ENCODE measurements at regions not wholly inside any gene's neighbourhood (a gene's known extent, or its start where the extent isn't known, plus 50 kb on each side); places are given as distances from the start of the nearest gene placed in this dataset.

DNA sequence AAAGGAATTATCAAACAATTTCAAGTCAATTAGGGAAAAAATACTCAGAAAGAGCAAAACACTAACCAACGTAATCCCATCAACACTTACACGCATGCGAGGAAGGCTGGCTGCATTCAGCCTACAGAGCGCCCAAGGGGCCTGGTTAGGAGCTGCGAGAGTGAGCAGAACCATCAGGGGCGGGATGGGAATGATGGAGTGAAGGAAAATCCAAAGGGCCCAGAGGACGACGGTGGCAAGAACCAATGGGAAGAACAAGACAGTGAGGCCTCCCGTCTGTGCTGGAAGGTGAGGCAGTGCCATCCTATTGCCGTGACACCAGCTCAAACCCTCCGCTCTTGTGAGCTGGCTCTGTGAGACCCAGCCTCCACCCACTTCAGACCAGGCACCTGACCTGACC lies 253.0 kb downstream of the IRS2 start:
- Mint-ChIP-seq H3K4me3 (no peak overlapping the region), H3K36me3 (no peaks in the 10 kb centered on the region), H3K9me3 (peaks cover 9% of the 10 kb centered on the region), H3K27ac (no peak overlapping the region), H3K27me3 (peaks cover 2% of the 10 kb centered on the region), H3K4me1 (no peaks in the 10 kb centered on the region)
- ATAC-seq (ENCODE audit: low read depth) (no peak), DNase-seq (ENCODE audit: low spot score in 2 of 2) (no peak)

GRCh38 chr13:109529964-109530363 lies 256.4 kb downstream of the IRS2 start:
- H3K27me3 Mint-ChIP-seq: no peaks in the 10 kb centered on the region
- H3K4me3 Mint-ChIP-seq: no peak overlapping the region
- no peaks in the 10 kb centered on the region for H3K4me1 Mint-ChIP-seq
- no peak overlapping the region for H3K27ac Mint-ChIP-seq
- H3K36me3 Mint-ChIP-seq: no peaks in the 10 kb centered on the region
- peaks cover 3% of the 10 kb centered on the region for H3K9me3 Mint-ChIP-seq
- DNase-seq (ENCODE audit: low spot score in 2 of 2) (no peak), ATAC-seq (ENCODE audit: low read depth) (no peak)

GRCh38 chr13:109521719-109522118 lies 264.7 kb downstream of the IRS2 start:
- H3K4me3 Mint-ChIP-seq: no peak overlapping the region

DNA sequence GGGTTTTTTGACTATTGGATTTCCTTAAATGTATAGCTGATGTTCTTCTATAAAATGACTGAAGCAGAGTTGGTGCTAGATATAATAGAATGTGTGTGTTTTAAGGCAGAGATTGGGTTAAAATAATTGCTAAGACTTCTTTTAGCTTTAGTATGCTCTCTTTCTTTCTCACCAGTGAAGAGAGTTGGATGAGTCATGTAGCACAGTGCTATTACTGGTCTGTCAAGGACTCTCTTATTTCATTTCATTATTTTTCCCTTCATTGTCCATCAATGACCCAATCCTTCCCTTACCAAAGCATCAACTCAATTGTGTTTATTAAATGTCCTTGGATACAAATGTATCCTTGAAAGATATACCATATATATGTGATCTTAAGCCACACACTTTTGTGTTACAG lies 268.9 kb downstream of the IRS2 start:
- H3K36me3 Mint-ChIP-seq: no peaks in the 10 kb centered on the region
- peaks cover 2% of the 10 kb centered on the region for H3K27me3 Mint-ChIP-seq
- peaks cover 3% of the 10 kb centered on the region for H3K9me3 Mint-ChIP-seq
- H3K4me3 Mint-ChIP-seq: no peak overlapping the region
- DNase-seq (ENCODE audit: low spot score in 2 of 2): no peak
- no peak overlapping the region for H3K27ac Mint-ChIP-seq
- H3K4me1 Mint-ChIP-seq: no peaks in the 10 kb centered on the region
- ATAC-seq (ENCODE audit: low read depth): no peak

More at GRCh38 chr13:109521719-109522118, 264.7 kb downstream of the IRS2 start:
- Mint-ChIP-seq H3K36me3 (no peaks in the 10 kb centered on the region), H3K27ac (no peak overlapping the region), H3K9me3 (no peaks in the 10 kb centered on the region), H3K4me1 (no peaks in the 10 kb centered on the region), H3K27me3 (no peaks in the 10 kb centered on the region)
- DNase-seq (ENCODE audit: low spot score in 2 of 2) (no peak), ATAC-seq (ENCODE audit: low read depth) (no peak)

GRCh38 chr13:109516186-109516585 lies 270.2 kb downstream of the IRS2 start:
- DNase-seq (ENCODE audit: low spot score in 2 of 2): no peak
- no peak overlapping the region for H3K4me3 Mint-ChIP-seq
- H3K27ac Mint-ChIP-seq: no peak overlapping the region
- H3K27me3 Mint-ChIP-seq: peaks cover 2% of the 10 kb centered on the region
- peaks cover 3% of the 10 kb centered on the region for H3K9me3 Mint-ChIP-seq
- ATAC-seq (ENCODE audit: low read depth): no peak
- H3K4me1 Mint-ChIP-seq: no peaks in the 10 kb centered on the region
- no peaks in the 10 kb centered on the region for H3K36me3 Mint-ChIP-seq

GRCh38 chr13:109510013-109510412 lies 276.4 kb downstream of the IRS2 start:
- no peaks in the 10 kb centered on the region for H3K4me1 Mint-ChIP-seq
- H3K9me3 Mint-ChIP-seq: peaks cover 4% of the 10 kb centered on the region
- ATAC-seq (ENCODE audit: low read depth): no peak
- no peak overlapping the region for H3K27ac Mint-ChIP-seq
- H3K4me3 Mint-ChIP-seq: no peak overlapping the region
- DNase-seq (ENCODE audit: low spot score in 2 of 2): no peak
- H3K27me3 Mint-ChIP-seq: peaks cover 2% of the 10 kb centered on the region
- H3K36me3 Mint-ChIP-seq: no peaks in the 10 kb centered on the region

- Mint-ChIP-seq H3K9me3 (peaks cover 4% of the 10 kb centered on the region), H3K27ac (no peak overlapping the region), H3K36me3 (no peaks in the 10 kb centered on the region), H3K4me1 (no peaks in the 10 kb centered on the region), H3K4me3 (no peak overlapping the region), H3K27me3 (peaks cover 2% of the 10 kb centered on the region)
- ATAC-seq (ENCODE audit: low read depth): no peak
- DNase-seq (ENCODE audit: low spot score in 2 of 2): no peak
Observed at GRCh38 chr13:109509154-109509900, 277.1 kb downstream of the IRS2 start.

GRCh38 chr13:109500146-109500773 lies 286.1 kb downstream of the IRS2 start:
- H3K27ac Mint-ChIP-seq: no peak overlapping the region

DNA sequence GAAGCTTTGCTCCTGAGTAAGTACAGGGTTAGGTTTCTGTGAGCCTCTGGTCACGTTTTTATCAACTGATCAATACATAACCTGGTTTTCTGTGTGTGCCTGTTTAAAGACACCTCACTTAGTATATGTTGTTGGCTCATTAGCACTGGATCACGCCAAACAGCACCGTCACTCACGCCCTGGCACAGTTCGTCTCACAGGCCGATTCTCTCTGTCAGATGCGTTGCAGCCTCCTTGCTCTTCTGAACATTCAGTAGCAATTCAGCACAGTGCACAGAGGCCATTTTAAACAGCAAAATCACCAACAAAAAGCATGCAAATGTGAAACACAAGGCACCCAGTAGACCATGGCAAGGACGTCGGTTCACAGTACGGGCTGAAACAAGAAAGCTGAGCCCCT lies 288.5 kb downstream of the IRS2 start:
- Mint-ChIP-seq H3K4me3 (no peak overlapping the region), H3K9me3 (peaks cover 2% of the 10 kb centered on the region), H3K4me1 (no peaks in the 10 kb centered on the region), H3K27me3 (no peaks in the 10 kb centered on the region), H3K27ac (no peak overlapping the region), H3K36me3 (no peaks in the 10 kb centered on the region)
- DNase-seq (ENCODE audit: low spot score in 2 of 2): no peak
- ATAC-seq (ENCODE audit: low read depth): no peak

More at GRCh38 chr13:109500146-109500773, 286.1 kb downstream of the IRS2 start:
- H3K27me3 Mint-ChIP-seq: no peaks in the 10 kb centered on the region
- H3K36me3 Mint-ChIP-seq: no peaks in the 10 kb centered on the region
- no peak overlapping the region for H3K4me3 Mint-ChIP-seq
- no peaks in the 10 kb centered on the region for H3K4me1 Mint-ChIP-seq
- peaks cover 9% of the 10 kb centered on the region for H3K9me3 Mint-ChIP-seq
- ATAC-seq (ENCODE audit: low read depth) (no peak), DNase-seq (ENCODE audit: low spot score in 2 of 2) (no peak)

DNA sequence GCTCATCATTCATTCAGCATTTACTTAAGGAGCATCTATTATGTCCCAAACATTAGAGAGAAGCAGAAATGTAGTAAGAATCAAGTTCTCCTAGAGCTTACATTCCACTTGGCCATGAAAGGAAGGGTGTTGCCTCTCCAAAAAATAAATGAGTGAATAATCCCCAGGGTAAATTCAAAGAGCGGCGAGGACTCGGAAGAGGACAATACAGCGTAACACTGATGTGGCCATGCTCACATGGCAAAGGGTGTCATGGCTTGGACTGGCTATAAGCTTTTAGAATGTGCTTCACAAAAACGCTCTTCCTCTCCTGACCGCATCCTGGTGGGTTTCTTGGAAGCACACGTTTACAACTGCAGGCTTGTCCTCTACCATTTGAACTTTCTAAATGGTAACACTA lies 290.2 kb downstream of the IRS2 start:
- ATAC-seq (ENCODE audit: low read depth) (no peak), DNase-seq (ENCODE audit: low spot score in 2 of 2) (no peak)
- no peak overlapping the region for H3K4me3 Mint-ChIP-seq
- H3K27ac Mint-ChIP-seq: no peak overlapping the region
- no peaks in the 10 kb centered on the region for H3K27me3 Mint-ChIP-seq
- no peaks in the 10 kb centered on the region for H3K4me1 Mint-ChIP-seq
- no peaks in the 10 kb centered on the region for H3K36me3 Mint-ChIP-seq
- peaks cover 2% of the 10 kb centered on the region for H3K9me3 Mint-ChIP-seq

- ATAC-seq (ENCODE audit: low read depth) (no peak), DNase-seq (ENCODE audit: low spot score in 2 of 2) (no peak)
- Mint-ChIP-seq H3K9me3 (peaks cover 2% of the 10 kb centered on the region), H3K27me3 (no peaks in the 10 kb centered on the region), H3K4me3 (no peak overlapping the region), H3K27ac (no peak overlapping the region), H3K36me3 (no peaks in the 10 kb centered on the region), H3K4me1 (no peaks in the 10 kb centered on the region)
Observed at GRCh38 chr13:109494925-109495369, 291.4 kb downstream of the IRS2 start.

- no peak for DNase-seq (ENCODE audit: low spot score in 2 of 2)
- ATAC-seq (ENCODE audit: low read depth): no peak
- Mint-ChIP-seq H3K27me3 (no peaks in the 10 kb centered on the region), H3K36me3 (no peaks in the 10 kb centered on the region), H3K27ac (no peak overlapping the region), H3K4me1 (no peaks in the 10 kb centered on the region), H3K4me3 (no peak overlapping the region), H3K9me3 (peaks cover 4% of the 10 kb centered on the region)
Observed at GRCh38 chr13:109485136-109485794, 301.1 kb downstream of the IRS2 start.

- Mint-ChIP-seq H3K27ac (no peak overlapping the region), H3K4me1 (no peaks in the 10 kb centered on the region), H3K36me3 (no peaks in the 10 kb centered on the region), H3K4me3 (no peak overlapping the region), H3K27me3 (no peaks in the 10 kb centered on the region), H3K9me3 (peaks cover 2% of the 10 kb centered on the region)
- no peak for ATAC-seq (ENCODE audit: low read depth)
- DNase-seq (ENCODE audit: low spot score in 2 of 2): no peak
Observed at GRCh38 chr13:109483284-109483683, 303.1 kb downstream of the IRS2 start.

DNA sequence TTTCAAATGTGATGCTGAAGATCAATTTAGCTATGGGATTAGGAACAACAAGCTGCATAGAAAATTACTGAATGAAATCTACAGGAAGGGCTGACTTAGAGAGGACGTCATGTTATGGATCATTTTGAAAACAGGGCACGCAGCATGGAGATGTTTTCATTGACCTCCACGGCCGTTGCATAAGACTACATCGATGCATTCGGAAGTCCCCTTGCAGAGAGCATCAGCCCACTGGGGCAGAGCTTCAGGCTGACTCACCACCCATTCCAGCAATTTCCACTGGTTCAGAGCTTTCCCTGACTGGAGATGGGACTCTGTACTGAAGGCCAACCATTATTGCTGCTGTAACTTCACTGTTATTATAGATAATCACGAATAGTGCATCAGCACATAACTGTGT lies 305.3 kb downstream of the IRS2 start:
- H3K4me3 Mint-ChIP-seq: no peak overlapping the region
- no peak overlapping the region for H3K27ac Mint-ChIP-seq
- H3K9me3 Mint-ChIP-seq: no peaks in the 10 kb centered on the region
- H3K36me3 Mint-ChIP-seq: no peaks in the 10 kb centered on the region
- ATAC-seq (ENCODE audit: low read depth) (no peak), DNase-seq (ENCODE audit: low spot score in 2 of 2) (no peak)
- peaks cover 5% of the 10 kb centered on the region for H3K4me1 Mint-ChIP-seq
- H3K27me3 Mint-ChIP-seq: no peaks in the 10 kb centered on the region
